ENCODE measurements at regions not wholly inside any gene's neighbourhood (a gene's known extent, or its start where the extent isn't known, plus 50 kb on each side); places are given as distances from the start of the nearest gene placed in this dataset.

DNA sequence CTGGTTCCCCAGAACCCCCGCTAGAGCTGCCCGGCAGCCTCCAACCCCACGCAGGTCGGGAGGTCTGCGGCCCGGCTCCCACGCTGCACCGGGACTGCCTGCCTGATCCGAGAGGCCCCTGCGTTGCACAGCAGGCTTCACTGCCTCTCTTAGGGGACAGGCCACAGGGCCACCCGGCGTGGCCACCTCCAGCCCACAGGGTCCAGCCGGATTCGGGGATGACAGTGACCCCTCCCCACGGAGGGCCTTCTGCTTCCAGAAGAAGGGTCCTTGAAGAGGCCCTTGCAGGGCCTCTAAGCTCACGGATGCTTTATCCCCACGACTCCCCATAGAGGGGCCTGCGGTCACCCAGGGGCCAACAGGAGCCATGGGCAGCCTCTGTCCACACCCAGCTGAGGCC lies 66.1 kb upstream of the PPP1R26 start:
- TF ChIP-seq, protein P1, sequence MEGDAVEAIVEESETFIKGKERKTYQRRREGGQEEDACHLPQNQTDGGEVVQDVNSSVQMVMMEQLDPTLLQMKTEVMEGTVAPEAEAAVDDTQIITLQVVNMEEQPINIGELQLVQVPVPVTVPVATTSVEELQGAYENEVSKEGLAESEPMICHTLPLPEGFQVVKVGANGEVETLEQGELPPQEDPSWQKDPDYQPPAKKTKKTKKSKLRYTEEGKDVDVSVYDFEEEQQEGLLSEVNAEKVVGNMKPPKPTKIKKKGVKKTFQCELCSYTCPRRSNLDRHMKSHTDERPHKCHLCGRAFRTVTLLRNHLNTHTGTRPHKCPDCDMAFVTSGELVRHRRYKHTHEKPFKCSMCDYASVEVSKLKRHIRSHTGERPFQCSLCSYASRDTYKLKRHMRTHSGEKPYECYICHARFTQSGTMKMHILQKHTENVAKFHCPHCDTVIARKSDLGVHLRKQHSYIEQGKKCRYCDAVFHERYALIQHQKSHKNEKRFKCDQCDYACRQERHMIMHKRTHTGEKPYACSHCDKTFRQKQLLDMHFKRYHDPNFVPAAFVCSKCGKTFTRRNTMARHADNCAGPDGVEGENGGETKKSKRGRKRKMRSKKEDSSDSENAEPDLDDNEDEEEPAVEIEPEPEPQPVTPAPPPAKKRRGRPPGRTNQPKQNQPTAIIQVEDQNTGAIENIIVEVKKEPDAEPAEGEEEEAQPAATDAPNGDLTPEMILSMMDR (IDR thresholded peaks at IDR 0.05; ENCODE audit: borderline replicate concordance, insufficient read depth, low read depth, low read length) = no peak

DNA sequence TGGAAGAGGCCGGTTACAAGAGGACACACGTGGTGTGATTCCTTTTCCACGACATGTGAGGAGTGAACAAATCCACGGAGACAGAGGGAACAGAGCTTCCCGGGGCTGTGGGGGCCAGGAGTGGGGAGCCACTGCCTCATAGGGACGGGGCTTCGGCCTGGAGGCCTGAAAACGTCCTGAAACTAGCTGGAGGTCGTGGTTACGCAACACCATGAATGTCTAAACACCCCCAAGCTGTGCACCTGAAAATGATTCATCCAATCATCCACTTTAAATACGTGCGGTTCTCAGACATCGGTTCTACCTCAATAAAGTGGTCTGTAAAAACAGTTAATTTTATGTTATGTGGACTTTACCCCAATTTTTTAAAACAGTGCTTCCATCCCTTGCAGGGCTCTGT lies 65.3 kb upstream of the PPP1R26 start:
- TF ChIP-seq, protein P1 (IDR thresholded peaks at IDR 0.05; ENCODE audit: borderline replicate concordance, insufficient read depth, low read depth, low read length) = no peak
- H3K4me3 ChIP-seq (ENCODE audit: low read depth, low read length) = no peak overlapping the region

More for the DNA sequence above, 66.1 kb upstream of the PPP1R26 start:
- no peak overlapping the region for H3K4me3 ChIP-seq (ENCODE audit: low read depth, low read length)

DNA sequence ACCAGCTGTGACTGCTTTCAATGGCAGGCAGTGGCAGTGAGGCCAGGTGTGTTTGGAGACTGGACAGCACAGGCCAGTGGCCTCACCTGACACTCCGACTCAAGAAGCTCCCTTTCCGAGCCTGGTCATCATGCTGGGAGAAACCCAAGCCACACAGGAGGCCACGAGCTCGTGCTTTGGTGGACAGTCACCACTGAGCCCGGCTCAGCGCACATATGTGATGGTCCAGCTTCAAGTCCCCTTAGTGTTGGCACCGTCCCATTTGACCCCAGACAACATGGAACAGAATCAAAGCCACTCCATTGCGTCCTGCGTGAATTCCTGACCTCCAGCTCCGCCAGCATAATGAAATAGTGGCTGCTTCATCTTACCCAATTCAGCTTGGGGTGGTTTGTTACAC lies 64.0 kb upstream of the PPP1R26 start:
- H3K4me3 ChIP-seq (ENCODE audit: low read depth, low read length) = no peak overlapping the region
- TF ChIP-seq, protein P1 (IDR thresholded peaks at IDR 0.05; ENCODE audit: borderline replicate concordance, insufficient read depth, low read depth, low read length) = no peak

DNA sequence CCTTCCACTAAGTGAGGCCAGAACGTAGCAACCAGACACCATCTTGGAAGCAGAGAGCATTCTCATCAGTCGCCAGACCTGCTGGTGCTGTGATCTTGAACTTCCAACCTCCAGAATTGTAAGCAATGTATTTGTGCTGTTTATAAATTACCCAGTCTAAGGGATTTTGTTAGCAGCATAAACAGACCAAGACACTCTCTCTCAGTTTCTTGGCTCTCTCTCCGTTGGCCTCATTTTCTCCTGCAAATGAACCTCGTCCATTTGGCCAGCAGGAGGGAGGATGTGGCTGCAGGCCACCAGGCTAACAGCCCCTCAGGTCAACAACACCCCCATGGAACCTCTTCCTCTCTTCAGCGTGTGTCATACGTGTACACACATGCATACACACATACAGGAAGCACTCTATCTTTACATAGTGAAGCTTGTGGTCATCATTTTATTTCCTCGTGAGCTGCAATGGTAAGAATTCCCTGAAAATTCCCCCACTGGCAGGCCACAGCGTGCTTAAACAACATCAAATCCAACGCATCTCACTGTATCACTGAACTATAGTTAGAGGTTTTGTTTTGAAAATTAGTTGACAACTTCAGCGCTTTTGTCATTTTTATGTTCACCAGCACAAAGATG lies 62.8 kb upstream of the PPP1R26 start:
- TF ChIP-seq, protein P1 (IDR thresholded peaks at IDR 0.05; ENCODE audit: borderline replicate concordance, insufficient read depth, low read depth, low read length) = no peak
- no peak overlapping the region for H3K4me3 ChIP-seq (ENCODE audit: low read depth, low read length)

DNA sequence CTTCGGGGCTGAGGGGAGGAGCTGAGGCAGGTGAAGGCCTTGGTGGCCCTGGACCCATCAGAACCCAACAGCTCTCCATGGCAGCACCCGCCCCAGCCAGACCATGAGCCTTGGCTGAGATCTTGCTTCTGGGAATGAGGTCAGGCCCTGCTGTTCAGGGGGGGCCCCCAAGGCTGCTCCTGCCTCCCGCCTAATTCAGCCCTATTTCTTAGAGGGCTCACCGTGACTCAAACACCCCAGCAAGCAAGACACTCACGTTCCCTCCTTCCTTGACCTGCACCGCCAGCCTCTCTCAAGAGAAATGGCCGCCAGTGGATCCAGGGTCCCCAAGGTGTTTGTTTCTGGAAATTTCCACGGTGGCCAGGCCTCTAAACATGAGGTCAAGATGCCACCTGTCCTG lies 61.4 kb upstream of the PPP1R26 start:
- TF ChIP-seq, protein P1 (IDR thresholded peaks at IDR 0.05; ENCODE audit: borderline replicate concordance, insufficient read depth, low read depth, low read length) = no peak
- H3K4me3 ChIP-seq (ENCODE audit: low read depth, low read length) = no peak overlapping the region

DNA sequence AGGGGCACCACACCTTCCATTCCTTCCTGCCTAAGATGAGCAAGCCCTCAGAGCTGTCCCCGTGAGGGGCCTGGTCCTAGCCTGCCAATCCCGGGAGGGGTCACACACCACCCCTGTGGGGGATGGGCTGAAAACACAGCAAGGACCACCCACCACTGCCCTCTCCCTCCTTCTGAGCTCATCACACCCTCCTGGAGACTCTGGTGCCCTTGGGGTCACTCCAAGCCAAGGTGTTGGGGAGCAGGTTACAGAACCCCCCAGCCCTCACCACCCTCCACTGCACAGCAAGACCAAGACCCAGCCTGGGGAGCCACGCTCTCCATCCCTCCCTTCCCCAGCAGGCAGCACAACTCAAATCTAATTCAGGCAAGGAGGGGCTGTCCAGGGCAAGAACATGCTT lies 60.5 kb upstream of the PPP1R26 start:
- no peak overlapping the region for H3K4me3 ChIP-seq (ENCODE audit: low read depth, low read length)
- TF ChIP-seq, protein P1 (IDR thresholded peaks at IDR 0.05; ENCODE audit: borderline replicate concordance, insufficient read depth, low read depth, low read length) = no peak

DNA sequence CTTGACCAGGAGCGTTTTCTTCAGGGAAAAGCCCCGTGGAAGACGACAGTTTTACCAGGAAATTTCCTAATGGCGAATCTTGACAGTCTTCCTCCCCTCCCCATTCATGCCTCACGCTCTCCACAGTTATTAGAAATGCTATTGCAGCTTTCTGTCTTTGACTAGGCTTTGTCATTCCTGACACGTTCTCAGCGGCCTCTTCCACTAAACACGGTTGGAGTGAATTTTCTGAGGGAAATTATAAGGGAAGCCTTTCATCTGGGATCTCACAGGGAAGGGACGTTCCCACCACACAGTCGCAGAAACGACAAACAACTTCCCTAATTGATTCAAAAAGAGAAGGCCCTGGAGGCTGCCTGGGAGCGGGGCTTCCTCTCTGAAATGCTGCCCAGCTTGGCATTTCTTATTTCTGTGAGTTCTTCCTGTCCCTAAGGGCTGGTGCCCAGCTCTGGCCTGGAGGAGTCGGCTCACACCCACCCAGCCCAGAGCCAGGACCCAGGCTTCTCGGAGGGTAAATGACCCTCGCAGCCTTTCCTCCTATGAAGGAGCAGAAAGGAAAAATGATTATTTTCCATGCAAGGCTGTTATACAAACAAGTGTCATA lies 57.1 kb upstream of the PPP1R26 start:
- H3K4me3 ChIP-seq (ENCODE audit: low read depth, low read length) = no peak overlapping the region
- TF ChIP-seq, protein P1 (IDR thresholded peaks at IDR 0.05; ENCODE audit: borderline replicate concordance, insufficient read depth, low read depth, low read length) = no peak

Data from GM12875 (cell line).